HG03571 (cell line): ENCODE measurements at regions not wholly inside any gene's neighbourhood (a gene's known extent, or its start where the extent isn't known, plus 50 kb on each side); places are given as distances from the start of the nearest gene placed in this dataset.
"Not testable (repeated sequence)": the region's sequence is repeated elsewhere in the genome, so short reads cannot be mapped to it uniquely, and the experiment has no call there.

ENCODE experiments used
- ATAC-seq: cut with Tn5 transposase; IDR thresholded peaks from one replicate; pipeline ENCODE4 v1.9.1; 2021; ENCODE audit not compliant: unreplicated experiment

GRCh38 chr4:124433500-124433899, 279.0 kb downstream of the ANKRD50 start:
- ATAC-seq: no peak

GRCh38 chr4:124435274-124435950, 277.1 kb downstream of the ANKRD50 start:
- ATAC-seq: no peak

GRCh38 chr4:124437853-124438495, 274.6 kb downstream of the ANKRD50 start:
- ATAC-seq: no peak

- no peak for ATAC-seq
Observed at GRCh38 chr4:124445071-124445470, 267.5 kb downstream of the ANKRD50 start.

GRCh38 chr4:124449881-124450280, 262.7 kb downstream of the ANKRD50 start:
- ATAC-seq: no peak

- no peak for ATAC-seq
Observed at GRCh38 chr4:124450851-124451250, 261.7 kb downstream of the ANKRD50 start.

GRCh38 chr4:124454772-124455270, 257.7 kb downstream of the ANKRD50 start:
- ATAC-seq: no peak

GRCh38 chr4:124455671-124456070, 256.9 kb downstream of the ANKRD50 start:
- ATAC-seq: no peak

- no peak for ATAC-seq
Observed at GRCh38 chr4:124459196-124459940, 253.2 kb downstream of the ANKRD50 start.

- ATAC-seq: no peak
Observed at GRCh38 chr4:124459941-124460310, 252.6 kb downstream of the ANKRD50 start.

- ATAC-seq: not testable (repeated sequence)
Observed at GRCh38 chr4:124461592-124461991, 250.9 kb downstream of the ANKRD50 start.

- ATAC-seq: no peak
Observed at GRCh38 chr4:124462954-124463828, 249.3 kb downstream of the ANKRD50 start.

- no peak for ATAC-seq
Observed at GRCh38 chr4:124464836-124465235, 247.7 kb downstream of the ANKRD50 start.

GRCh38 chr4:124468360-124468759, 244.2 kb downstream of the ANKRD50 start:
- no peak for ATAC-seq

GRCh38 chr4:124469981-124470380, 242.6 kb downstream of the ANKRD50 start:
- ATAC-seq: no peak

- ATAC-seq: no peak
Observed at GRCh38 chr4:124478470-124478869, 234.1 kb downstream of the ANKRD50 start.

GRCh38 chr4:124480061-124480460, 232.5 kb downstream of the ANKRD50 start:
- ATAC-seq: no peak

- ATAC-seq: no peak
Observed at GRCh38 chr4:124481123-124481522, 231.4 kb downstream of the ANKRD50 start.

GRCh38 chr4:124483048-124483906, 229.3 kb downstream of the ANKRD50 start:
- ATAC-seq: no peak

- no peak for ATAC-seq
Observed at GRCh38 chr4:124484008-124484407, 228.5 kb downstream of the ANKRD50 start.
